ENCODE measurements at regions not wholly inside any gene's neighbourhood (a gene's known extent, or its start where the extent isn't known, plus 50 kb on each side); places are given as distances from the start of the nearest gene placed in this dataset.

DNA sequence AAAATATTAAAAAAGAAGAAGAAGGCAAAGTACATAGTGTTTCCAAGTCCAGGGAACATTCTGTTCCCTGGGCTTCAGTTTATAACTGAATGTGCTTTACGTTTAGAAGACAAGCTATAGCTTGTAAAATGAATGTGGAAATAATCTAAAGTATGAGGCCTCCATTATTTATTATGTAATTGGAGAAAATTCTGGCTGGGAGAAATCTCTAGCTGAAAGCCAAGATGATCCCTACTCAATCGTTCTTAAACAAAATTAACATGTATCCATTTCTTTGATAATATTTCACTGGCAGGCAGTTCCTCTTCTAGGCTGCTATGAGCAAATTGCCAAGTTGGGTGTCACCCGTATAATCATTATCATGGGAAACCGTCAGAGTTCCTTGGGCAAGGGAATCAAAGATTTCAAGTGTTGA, 52.2 kb upstream of the ETS2 start:
- H3K4me1 ChIP-seq (ENCODE audit: control insufficient read depth, low read length) = peaks cover 7% of the 10 kb centered on the region
- no peaks in the 10 kb centered on the region for H3K36me3 ChIP-seq (ENCODE audit: control insufficient read depth, low read length)
- no peaks in the 10 kb centered on the region for H3K9me3 ChIP-seq (ENCODE audit: control insufficient read depth, insufficient read depth, low read length)
- H3K4me3 ChIP-seq (ENCODE audit: low read length) = no peak overlapping the region
- TF ChIP-seq, protein P1, sequence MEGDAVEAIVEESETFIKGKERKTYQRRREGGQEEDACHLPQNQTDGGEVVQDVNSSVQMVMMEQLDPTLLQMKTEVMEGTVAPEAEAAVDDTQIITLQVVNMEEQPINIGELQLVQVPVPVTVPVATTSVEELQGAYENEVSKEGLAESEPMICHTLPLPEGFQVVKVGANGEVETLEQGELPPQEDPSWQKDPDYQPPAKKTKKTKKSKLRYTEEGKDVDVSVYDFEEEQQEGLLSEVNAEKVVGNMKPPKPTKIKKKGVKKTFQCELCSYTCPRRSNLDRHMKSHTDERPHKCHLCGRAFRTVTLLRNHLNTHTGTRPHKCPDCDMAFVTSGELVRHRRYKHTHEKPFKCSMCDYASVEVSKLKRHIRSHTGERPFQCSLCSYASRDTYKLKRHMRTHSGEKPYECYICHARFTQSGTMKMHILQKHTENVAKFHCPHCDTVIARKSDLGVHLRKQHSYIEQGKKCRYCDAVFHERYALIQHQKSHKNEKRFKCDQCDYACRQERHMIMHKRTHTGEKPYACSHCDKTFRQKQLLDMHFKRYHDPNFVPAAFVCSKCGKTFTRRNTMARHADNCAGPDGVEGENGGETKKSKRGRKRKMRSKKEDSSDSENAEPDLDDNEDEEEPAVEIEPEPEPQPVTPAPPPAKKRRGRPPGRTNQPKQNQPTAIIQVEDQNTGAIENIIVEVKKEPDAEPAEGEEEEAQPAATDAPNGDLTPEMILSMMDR (IDR thresholded peaks at IDR 0.05; ENCODE audit: low read depth, low read length, poor library complexity, severe bottlenecking) = no peak
- no peak for TF ChIP-seq EZH2phosphoT487 (IDR thresholded peaks at IDR 0.05; ENCODE audit: borderline replicate concordance, low read length)
- H3K79me2 ChIP-seq (ENCODE audit: control insufficient read depth, low read length) = no peaks in the 10 kb centered on the region
- H3K4me2 ChIP-seq (ENCODE audit: low read length) = no peak overlapping the region
- no peak overlapping the region for H3K27ac ChIP-seq (ENCODE audit: low read depth, low read length)
- H3K9me2 ChIP-seq (replicated peaks; ENCODE audit: control insufficient read depth, low read length) = no peaks in the 10 kb centered on the region
- no peaks in the 10 kb centered on the region for H3F3A ChIP-seq (ENCODE audit: control insufficient read depth, insufficient read depth)
- H3K27me3 ChIP-seq (ENCODE audit: control insufficient read depth, low read length) = no peaks in the 10 kb centered on the region
- no peaks in the 10 kb centered on the region for H4K20me1 ChIP-seq (ENCODE audit: control insufficient read depth, insufficient read depth, low read depth, low read length)

All from DOHH2 (cell line).